Fibroblast of lung (primary cell): ENCODE measurements at regions not wholly inside any gene's neighbourhood (a gene's known extent, or its start where the extent isn't known, plus 50 kb on each side); places are given as distances from the start of the nearest gene placed in this dataset.

Experiments
- EZH2 ChIP-seq: IDR thresholded peaks from 2 replicates; pipeline ENCODE4 v1.5.1; 2012; ENCODE audit warnings: low read length, control low read depth, mild to moderate bottlenecking; ENCODE audit errors: missing control alignments
- TF ChIP-seq, protein P1 (sequence below), 2 donors: IDR thresholded peaks in 1 of 2; conservative IDR thresholded peaks in 1 of 2; 1 replicate in 1 of 2; 2 replicates in 1 of 2; pipeline ENCODE4 v1.5.1; 2011 to 2012; ENCODE audit warnings: low read length in 2 of 2, control low read depth in 1 of 2, inconsistent platforms in 1 of 2, low read depth in 1 of 2, mild to moderate bottlenecking in 1 of 2

GRCh38 chr19:42655748-42656147, 61.0 kb upstream of the CEACAM8 start:
- TF ChIP-seq, protein P1, sequence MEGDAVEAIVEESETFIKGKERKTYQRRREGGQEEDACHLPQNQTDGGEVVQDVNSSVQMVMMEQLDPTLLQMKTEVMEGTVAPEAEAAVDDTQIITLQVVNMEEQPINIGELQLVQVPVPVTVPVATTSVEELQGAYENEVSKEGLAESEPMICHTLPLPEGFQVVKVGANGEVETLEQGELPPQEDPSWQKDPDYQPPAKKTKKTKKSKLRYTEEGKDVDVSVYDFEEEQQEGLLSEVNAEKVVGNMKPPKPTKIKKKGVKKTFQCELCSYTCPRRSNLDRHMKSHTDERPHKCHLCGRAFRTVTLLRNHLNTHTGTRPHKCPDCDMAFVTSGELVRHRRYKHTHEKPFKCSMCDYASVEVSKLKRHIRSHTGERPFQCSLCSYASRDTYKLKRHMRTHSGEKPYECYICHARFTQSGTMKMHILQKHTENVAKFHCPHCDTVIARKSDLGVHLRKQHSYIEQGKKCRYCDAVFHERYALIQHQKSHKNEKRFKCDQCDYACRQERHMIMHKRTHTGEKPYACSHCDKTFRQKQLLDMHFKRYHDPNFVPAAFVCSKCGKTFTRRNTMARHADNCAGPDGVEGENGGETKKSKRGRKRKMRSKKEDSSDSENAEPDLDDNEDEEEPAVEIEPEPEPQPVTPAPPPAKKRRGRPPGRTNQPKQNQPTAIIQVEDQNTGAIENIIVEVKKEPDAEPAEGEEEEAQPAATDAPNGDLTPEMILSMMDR (conservative IDR thresholded peaks at IDR 0.05 in 1 of 2, IDR thresholded peaks at IDR 0.05 in 1 of 2; ENCODE audit: low read depth in 1 of 2, low read length in 2 of 2) = no peak
- TF ChIP-seq EZH2 = no peak
